Left ventricle myocardium superior (tissue), 1 donor: ENCODE measurements at regions not wholly inside any gene's neighbourhood (a gene's known extent, or its start where the extent isn't known, plus 50 kb on each side); places are given as distances from the start of the nearest gene placed in this dataset.

Source experiments
- ATAC-seq: fragments of 200-7000 bp; cut with Tn5 transposase; one replicate; pipeline ENCODE4 v1.9.1; 2020; ENCODE audit warnings: mild to moderate bottlenecking, moderate library complexity
- DNase-seq: peaks from one replicate; pipeline ENCODE4 v3.0.0-alpha.2; 2020
- intact Hi-C: fragments of 100-400 bp; cut with micrococcal nuclease; formaldehyde crosslinking; loops from one replicate; pipeline ENCODE4 v1.11.0; 2022
- donor health status: DM: no; HTN: yes; CAD: no; lungs with severe emphysema.

- DNase-seq (no peak), ATAC-seq (no peak)
- intact Hi-C loops = no loop called here
Observed at GRCh38 chr19:29442910-29443309, 82.9 kb upstream of the VSTM2B start.

- intact Hi-C loops = no loop called here
- DNase-seq (no peak), ATAC-seq (no peak)
Observed at GRCh38 chr19:29445246-29445645, 80.5 kb upstream of the VSTM2B start.

GRCh38 chr19:29446361-29446760, 79.4 kb upstream of the VSTM2B start:
- intact Hi-C loops = no loop called here
- DNase-seq (no peak), ATAC-seq (no peak)

- ATAC-seq = no peak
- intact Hi-C loops = no loop called here
Observed at GRCh38 chr19:29448046-29448445, 77.7 kb upstream of the VSTM2B start.

DNA sequence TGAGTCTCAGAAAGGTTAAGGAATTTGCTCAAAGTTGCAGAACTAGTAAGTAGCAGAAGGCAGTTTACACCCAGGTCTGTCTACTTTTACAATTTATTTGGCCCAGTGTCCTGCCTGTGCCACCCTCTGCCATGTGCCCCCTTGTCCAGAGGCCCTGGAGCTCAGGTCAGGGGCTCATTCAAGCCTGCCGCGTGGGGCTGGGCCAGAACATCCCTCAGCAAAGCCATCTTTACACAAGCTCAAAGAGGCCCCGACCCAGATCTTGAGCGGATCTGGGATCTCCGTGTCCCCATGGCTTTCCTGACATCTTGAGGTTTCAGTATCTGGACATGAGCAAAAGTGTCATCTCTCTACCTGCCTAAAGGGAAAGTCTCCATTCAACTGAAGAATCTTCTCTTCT, 76.4 kb upstream of the VSTM2B start:
- DNase-seq (no peak), ATAC-seq (no peak)
- intact Hi-C loops = no loop called here

More at GRCh38 chr19:29448046-29448445, 77.7 kb upstream of the VSTM2B start:
- DNase-seq = no peak

GRCh38 chr19:29450306-29450705, 75.5 kb upstream of the VSTM2B start:
- ATAC-seq = no peak
- no peak for DNase-seq
- intact Hi-C loops = no loop called here

DNA sequence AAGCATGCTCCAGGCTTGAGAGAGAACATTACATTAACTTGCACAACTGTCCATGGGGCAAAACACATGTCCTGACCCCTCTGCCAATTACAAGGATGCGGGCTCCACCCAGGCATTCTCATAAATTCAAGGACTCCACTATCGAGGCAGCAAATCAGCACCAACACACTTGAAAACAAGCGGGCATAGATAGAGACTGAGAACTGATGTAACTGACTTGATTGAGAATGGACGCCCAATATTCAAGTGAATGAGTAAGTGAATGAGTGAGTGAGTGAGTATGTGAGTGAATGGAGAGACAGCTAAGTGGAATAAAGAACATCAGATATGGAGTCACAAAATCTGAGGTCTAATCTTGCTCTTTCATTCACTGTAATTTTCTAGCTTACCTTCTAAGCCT, 75.0 kb upstream of the VSTM2B start:
- ATAC-seq (no peak), DNase-seq (no peak)
- intact Hi-C loops = no loop called here

DNA sequence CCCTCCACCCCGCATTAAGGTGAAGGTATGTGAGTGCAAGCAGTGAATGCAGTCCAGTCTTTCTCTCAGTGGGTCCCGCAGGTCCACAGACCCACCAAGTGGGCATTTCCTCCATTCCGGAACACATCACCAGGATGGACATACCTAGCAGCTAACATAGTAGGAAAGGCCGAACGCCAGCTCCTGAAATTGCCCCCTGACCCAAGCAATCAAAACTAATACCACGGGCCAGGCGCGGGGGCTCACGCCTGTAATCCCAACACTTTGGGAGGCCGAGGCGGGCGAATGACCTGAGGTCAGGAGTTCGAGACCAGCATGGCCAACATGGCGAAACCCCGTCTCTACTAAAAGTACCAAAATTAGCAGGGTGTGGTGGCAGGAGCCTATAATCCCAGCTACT, 71.7 kb upstream of the VSTM2B start:
- ATAC-seq (no peak), DNase-seq (no peak)
- intact Hi-C loops = no loop called here

DNA sequence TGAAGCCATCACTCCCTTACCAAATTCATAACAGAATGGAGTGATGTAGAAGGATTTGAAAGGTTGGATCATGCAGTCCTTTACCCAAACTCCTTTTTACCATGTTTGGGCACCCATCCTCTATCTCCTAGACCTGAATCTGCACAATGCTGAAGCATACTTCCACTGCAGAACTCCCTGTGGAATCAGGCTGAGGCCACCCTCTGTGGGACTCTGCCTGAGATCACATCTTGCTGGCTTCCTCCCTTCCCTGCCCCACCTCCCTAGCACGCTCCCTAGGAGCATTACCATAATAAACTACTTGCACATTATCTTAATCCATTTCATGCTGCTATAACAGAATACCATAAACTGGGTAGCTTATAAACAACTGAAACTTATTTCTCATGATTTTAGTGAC, 68.4 kb upstream of the VSTM2B start:
- DNase-seq (no peak), ATAC-seq (no peak)
- intact Hi-C loops = no loop called here

DNA sequence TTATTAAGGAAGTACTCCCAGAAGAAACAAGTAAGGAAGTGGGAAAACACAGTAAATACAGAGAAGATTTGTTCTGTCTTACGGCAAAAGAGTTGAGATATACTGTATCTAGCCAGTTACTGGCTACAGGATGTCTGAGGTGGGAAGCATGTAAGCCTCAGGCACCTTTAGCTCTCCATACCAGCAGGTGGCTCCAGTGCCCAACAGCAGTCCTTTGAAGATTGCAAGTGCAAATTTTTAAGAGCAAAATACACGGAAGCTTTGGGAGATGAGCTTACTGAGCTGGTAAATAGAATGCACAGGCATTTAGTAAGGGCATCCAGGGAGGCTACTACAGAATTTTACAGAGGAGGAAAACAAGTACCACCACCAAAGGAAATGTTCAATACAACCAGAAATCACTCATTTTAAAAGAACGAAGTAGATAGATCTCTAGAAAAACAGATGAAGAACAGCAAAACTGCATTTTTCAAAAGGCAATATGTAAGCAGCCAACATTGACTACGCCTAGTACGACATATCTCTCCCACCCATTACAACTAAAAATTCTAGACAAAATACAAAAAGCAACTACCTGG, 57.9 kb upstream of the VSTM2B start:
- intact Hi-C loops = no loop called here
- ATAC-seq = no peak

DNA sequence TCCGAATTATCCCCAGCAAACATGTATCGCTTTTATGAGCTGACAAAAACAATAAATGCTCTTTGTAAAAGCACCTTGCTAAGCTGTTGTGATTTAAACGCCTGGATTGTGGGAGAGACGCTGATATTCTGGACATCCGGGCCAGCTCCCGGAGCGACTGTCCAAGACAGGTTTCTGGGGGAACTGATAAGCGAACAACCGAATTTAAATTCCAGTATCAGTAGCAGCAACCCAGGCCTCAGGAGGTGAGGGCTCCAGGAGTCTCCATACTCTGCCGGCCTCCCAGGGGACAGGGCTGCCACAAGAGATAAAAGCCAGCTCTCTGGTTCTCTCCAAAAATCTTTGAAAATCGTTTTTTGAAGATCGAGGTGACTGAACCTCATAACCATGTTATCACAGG, 50.3 kb upstream of the VSTM2B start:
- intact Hi-C loops = no loop called here
- ATAC-seq = no peak

More for the DNA sequence above, 57.9 kb upstream of the VSTM2B start:
- DNase-seq = no peak

More for the DNA sequence above, 50.3 kb upstream of the VSTM2B start:
- DNase-seq = no peak
